HepG2 (cell line): ENCODE measurements at regions not wholly inside any gene's neighbourhood (a gene's known extent, or its start where the extent isn't known, plus 50 kb on each side); places are given as distances from the start of the nearest gene placed in this dataset.

ENCODE experiments used
- ATAC-seq: fragments of 200-7000 bp; cut with Tn5 transposase; 3 replicates; pipeline ENCODE4 v1.9.1; 2020; ENCODE audit warnings: mild to moderate bottlenecking, moderate library complexity
- BruUV-seq: library from RNA; stranded (reverse); fragments of 400-500 nt; replicated peaks from 2 replicates; lab custom pipeline; 2021; lab: Mats Ljungman, UMichigan
- CTCF ChIA-PET: fragments of 300-600 bp; formaldehyde crosslinking; extraction: SDS; loops from one replicate; lab custom pipeline; 2021; ENCODE audit warnings: low total read pairs, inconsistent platforms, low intra/inter-chr PET ratio; lab: Yijun Ruan, JAX
- POLR2A ChIA-PET: fragments of 350-600 bp; sonication (Branson Sonifier 250); formaldehyde crosslinking; loops from one replicate; lab custom pipeline; 2020; ENCODE audit warnings: antibody characterized with exemption, inconsistent platforms; lab: Yijun Ruan, JAX
- DNase-seq: peaks from one replicate; pipeline ENCODE4 v3.0.0-alpha.2; 2015; ENCODE audit warnings: low spot score
- FAIRE-seq: peaks from 3 replicates; lab custom pipeline; 2011; peaks lifted over from hg19 to GRCh38; lab: Jason Lieb, UNC
- H2AFZ ChIP-seq: one replicate; pipeline ENCODE4 v1.6.1; 2011; ENCODE audit warnings: low read length, inconsistent platforms
- H3K27ac ChIP-seq: fragments of 300-600 bp; 3 replicates; pipeline ENCODE4 v1.8.0; 2011; ENCODE audit warnings: mixed run types, mild to moderate bottlenecking, mixed read lengths, low read length, inconsistent platforms; ENCODE audit not compliant: insufficient read depth; ENCODE audit errors: extremely low read length
- H3K27me3 ChIP-seq, 2 experiments: fragments of 200-600 bp in 1 of 2; 2 replicates in 1 of 2; 3 replicates in 1 of 2; pipeline versions ENCODE4 v1.6.0 to v1.8.0; 2011; ENCODE audit warnings: low read length in 2 of 2, mild to moderate bottlenecking in 2 of 2, moderate library complexity in 2 of 2, inconsistent platforms in 1 of 2; ENCODE audit not compliant: insufficient read depth in 2 of 2, control insufficient read depth in 1 of 2
- H3K36me3 ChIP-seq, 2 experiments: fragments of 200-600 bp in 1 of 2; replicated peaks in 1 of 2; 2 replicates in 1 of 2; 3 replicates in 1 of 2; pipeline versions ENCODE4 v1.5.1 to v1.8.0; 2011; ENCODE audit warnings: low read length in 2 of 2, inconsistent platforms in 1 of 2; ENCODE audit not compliant: insufficient read depth in 2 of 2, control insufficient read depth in 1 of 2
- H3K4me1 ChIP-seq: 2 replicates; pipeline ENCODE4 v1.5.1; 2012; ENCODE audit warnings: low read length, inconsistent platforms; ENCODE audit not compliant: insufficient read depth
- H3K4me2 ChIP-seq: 2 replicates; pipeline ENCODE4 v1.6.0; 2011; ENCODE audit warnings: low read depth, low read length, inconsistent platforms
- H3K4me3 ChIP-seq, 3 experiments: fragments of 200-600 bp in 1 of 3; sonication (generic), shearing (Covaris generic) in 1 of 3; replicated peaks in 1 of 3; 2 replicates each; pipeline ENCODE4 v1.5.1; 2011 to 2016; ENCODE audit warnings: low read length in 3 of 3, inconsistent platforms in 2 of 3, low read depth in 2 of 3, mild to moderate bottlenecking in 2 of 3, control low read depth in 1 of 3, mixed read lengths in 1 of 3; ENCODE audit not compliant: insufficient read depth in 1 of 3
- H3K79me2 ChIP-seq: one replicate; pipeline ENCODE4 v1.6.1; 2011; ENCODE audit warnings: low read length, inconsistent platforms; ENCODE audit not compliant: insufficient read depth
- H3K9ac ChIP-seq: 2 replicates; pipeline ENCODE4 v1.6.0; 2011; ENCODE audit warnings: mild to moderate bottlenecking, low read depth, low read length, inconsistent platforms; ENCODE audit not compliant: insufficient read depth
- H3K9me3 ChIP-seq: 2 replicates; pipeline ENCODE4 v1.5.1; 2012; ENCODE audit warnings: mild to moderate bottlenecking, low read length
- H4K20me1 ChIP-seq: 2 replicates; pipeline ENCODE4 v1.6.0; 2011; ENCODE audit warnings: inconsistent platforms, mild to moderate bottlenecking, low read length, moderate library complexity; ENCODE audit not compliant: insufficient read depth
- EP300 ChIP-seq, 3 experiments: sonication (generic) in 1 of 3; formaldehyde crosslinking in 1 of 3; IDR thresholded peaks; 2 replicates each; pipeline versions ENCODE4 v1.5.1 to v1.6.1; 2011 to 2020; ENCODE audit warnings: low read depth in 2 of 3, low read length in 2 of 3, borderline replicate concordance in 1 of 3, improper control_type of control experiment in 1 of 3, mild to moderate bottlenecking in 1 of 3, missing genetic modification reagents in 1 of 3, moderate library complexity in 1 of 3
- FOSL1 ChIP-seq: sonication (generic); formaldehyde crosslinking; IDR thresholded peaks from 2 replicates; pipeline ENCODE4 v1.9.0; 2021; ENCODE audit warnings: missing genetic modification reagents, borderline replicate concordance
- FOXO1 ChIP-seq: sonication (generic); formaldehyde crosslinking; IDR thresholded peaks from 2 replicates; pipeline ENCODE4 v1.4.0; 2020; ENCODE audit warnings: missing genetic modification reagents
- LCORL ChIP-seq, 2 experiments: fragments of 450-650 bp in 1 of 2; sonication (generic) in 1 of 2; formaldehyde crosslinking in 1 of 2; IDR thresholded peaks; 2 replicates each; pipeline versions ENCODE4 v1.5.0 to v1.6.1; 2017 to 2020; ENCODE audit warnings: antibody characterized with exemption in 1 of 2, missing genetic modification reagents in 1 of 2
- MIXL1 ChIP-seq: IDR thresholded peaks from 2 replicates; pipeline ENCODE4 v1.6.1; 2016
- NFYB ChIP-seq: sonication (generic); formaldehyde crosslinking; IDR thresholded peaks from 2 replicates; pipeline ENCODE4 v1.4.0; 2020; ENCODE audit warnings: missing genetic modification reagents
- PAX8 ChIP-seq: sonication (generic); formaldehyde crosslinking; IDR thresholded peaks from 2 replicates; pipeline ENCODE4 v1.8.0; 2022; ENCODE audit warnings: mild to moderate bottlenecking, missing genetic modification reagents, borderline replicate concordance
- POLR2AphosphoS2 ChIP-seq: IDR thresholded peaks from 2 replicates; pipeline ENCODE4 v1.6.1; 2011; ENCODE audit warnings: low read depth, low read length, improper control_type of control experiment
- SNRNP70 ChIP-seq: fragments of 200-400 bp; formaldehyde crosslinking; IDR thresholded peaks from 2 replicates; pipeline ENCODE4 v1.6.1; 2017; ENCODE audit warnings: mild to moderate bottlenecking, low read depth, low read length, moderate library complexity
- ZNF124 ChIP-seq: sonication (generic); formaldehyde crosslinking; IDR thresholded peaks from 2 replicates; pipeline ENCODE4 v1.4.0; 2020; ENCODE audit warnings: missing genetic modification reagents
- ZNF75D ChIP-seq: sonication (generic); formaldehyde crosslinking; IDR thresholded peaks from 2 replicates; pipeline ENCODE4 v1.8.1; 2023; ENCODE audit warnings: missing genetic modification reagents, mild to moderate bottlenecking, borderline replicate concordance
- ZNF776 ChIP-seq: sonication (generic); formaldehyde crosslinking; IDR thresholded peaks from 2 replicates; pipeline ENCODE4 v1.4.0; 2020; ENCODE audit warnings: mild to moderate bottlenecking, missing genetic modification reagents
- ZNF788 ChIP-seq: sonication (generic); formaldehyde crosslinking; IDR thresholded peaks from 2 replicates; pipeline ENCODE4 v1.5.0; 2020; ENCODE audit warnings: mild to moderate bottlenecking, missing genetic modification reagents, borderline replicate concordance
- WGBS: methylation state at CpG from one replicate; pipeline ENCODE4 v1.1.6; 2017; ENCODE audit warnings: low lambda C conversion rate; 5-methylcytosine and 5-hydroxymethylcytosine counted together
- in situ Hi-C: cut with HindIII; loops from 2 replicates; pipeline ENCODE4 v1.10.0; 2017; ENCODE audit warnings: low pct_unique_long_range_greater_than_20kb; ENCODE audit not compliant: extremely low pct_ligation_motif_present
- intact Hi-C: fragments of 100-400 bp; cut with micrococcal nuclease; formaldehyde crosslinking; loops from one replicate; pipeline ENCODE4 v1.10.0; 2022; ENCODE audit not compliant: unreplicated experiment
- TF ChIP-seq, protein P1 (sequence below): sonication (generic); formaldehyde crosslinking; IDR thresholded peaks from 2 replicates; pipeline ENCODE4 v1.5.1; 2020; ENCODE audit warnings: missing genetic modification reagents, mild to moderate bottlenecking, borderline replicate concordance
- TF ChIP-seq, protein P2 (sequence below): sonication (generic); formaldehyde crosslinking; IDR thresholded peaks from 2 replicates; pipeline ENCODE4 v1.8.0; 2022; ENCODE audit warnings: missing genetic modification reagents, mild to moderate bottlenecking, moderate library complexity, borderline replicate concordance
- TF ChIP-seq, protein P3 (sequence below): sonication (generic); formaldehyde crosslinking; IDR thresholded peaks from 2 replicates; pipeline ENCODE4 v1.8.0; 2022; ENCODE audit warnings: missing genetic modification reagents, low read depth, mild to moderate bottlenecking, borderline replicate concordance
- TF ChIP-seq, protein P4 (sequence below): sonication (generic); formaldehyde crosslinking; IDR thresholded peaks from 2 replicates; pipeline ENCODE4 v1.5.0; 2020; ENCODE audit warnings: mild to moderate bottlenecking, low read depth, missing genetic modification reagents, borderline replicate concordance

DNA sequence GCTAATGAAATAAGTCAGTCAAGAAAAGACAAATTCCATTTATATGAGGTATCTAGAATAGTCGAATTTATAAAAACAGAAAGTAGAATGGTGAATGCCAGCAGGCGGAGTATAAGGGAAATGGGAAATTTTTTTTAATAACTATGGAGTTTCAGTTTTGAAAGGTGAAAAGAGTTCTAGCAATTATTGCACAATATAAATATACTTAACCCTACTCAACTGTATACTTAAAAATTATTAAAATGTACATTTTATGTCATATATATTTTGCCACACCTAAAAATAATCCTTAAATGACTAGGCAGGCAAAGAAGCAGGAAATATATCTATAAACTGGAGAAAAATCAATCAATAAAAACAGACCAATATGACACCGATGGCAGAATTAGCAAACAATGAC is 196.5 kb upstream of the UBASH3B start:
- H3K9ac ChIP-seq: no peak overlapping the region
- H3K27me3 ChIP-seq: no peaks in the 10 kb centered on the region; a peak in 1 of 5 replicates
- intact Hi-C loops (no loop called here), in situ Hi-C loops (no loop called here)
- no peak overlapping the region for H3K27ac ChIP-seq
- H3K36me3 ChIP-seq: no peaks in the 10 kb centered on the region
- no peak for FAIRE-seq
- no peak overlapping the region for H2AFZ ChIP-seq
- no peaks in the 10 kb centered on the region; the same call in 1 of the 2 replicates for H3K9me3 ChIP-seq
- ChIA-PET POLR2A (no interaction called here), CTCF (no interaction called here)
- DNase-seq: no peak
- ATAC-seq: no peak
- H3K4me1 ChIP-seq: no peaks in the 10 kb centered on the region
- H3K4me2 ChIP-seq: no peak overlapping the region
- TF ChIP-seq ZNF124 (CRISPR knock-in tag) (no peak), FOXO1 (CRISPR knock-in tag) (no peak), ZNF776 (no peak), MIXL1 (no peak), ZNF788 (no peak), NFYB (CRISPR knock-in tag) (no peak), POLR2AphosphoS2 (no peak), LCORL (IDR thresholded peaks at IDR 0.05) (no peak), LCORL (CRISPR knock-in tag; IDR thresholded peaks at IDR 0.05) (no peak), FOSL1 (no peak), PAX8 (CRISPR knock-in tag) (no peak), SNRNP70 (no peak), EP300 (IDR thresholded peaks at IDR 0.05; ENCODE audit: low read depth in 2 of 2, low read length in 2 of 2) (no peak), EP300 (CRISPR knock-in tag; IDR thresholded peaks at IDR 0.05; ENCODE audit: borderline replicate concordance) (no peak), ZNF75D (CRISPR knock-in tag) (no peak)
- TF ChIP-seq, protein P1, sequence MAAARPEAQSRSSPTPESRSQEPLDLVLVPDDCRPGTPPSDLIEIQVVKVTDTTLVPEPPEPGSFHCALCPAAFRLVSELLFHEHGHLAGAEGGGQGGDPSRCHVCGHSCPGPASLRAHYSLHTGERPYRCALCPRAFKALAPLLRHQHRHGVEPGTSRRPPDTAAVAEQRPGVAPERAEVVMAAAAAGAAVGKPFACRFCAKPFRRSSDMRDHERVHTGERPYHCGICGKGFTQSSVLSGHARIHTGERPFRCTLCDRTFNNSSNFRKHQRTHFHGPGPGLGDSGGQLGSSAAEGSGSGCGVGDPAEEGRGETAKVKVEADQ (CRISPR knock-in tag): no peak
- TF ChIP-seq, protein P2, sequence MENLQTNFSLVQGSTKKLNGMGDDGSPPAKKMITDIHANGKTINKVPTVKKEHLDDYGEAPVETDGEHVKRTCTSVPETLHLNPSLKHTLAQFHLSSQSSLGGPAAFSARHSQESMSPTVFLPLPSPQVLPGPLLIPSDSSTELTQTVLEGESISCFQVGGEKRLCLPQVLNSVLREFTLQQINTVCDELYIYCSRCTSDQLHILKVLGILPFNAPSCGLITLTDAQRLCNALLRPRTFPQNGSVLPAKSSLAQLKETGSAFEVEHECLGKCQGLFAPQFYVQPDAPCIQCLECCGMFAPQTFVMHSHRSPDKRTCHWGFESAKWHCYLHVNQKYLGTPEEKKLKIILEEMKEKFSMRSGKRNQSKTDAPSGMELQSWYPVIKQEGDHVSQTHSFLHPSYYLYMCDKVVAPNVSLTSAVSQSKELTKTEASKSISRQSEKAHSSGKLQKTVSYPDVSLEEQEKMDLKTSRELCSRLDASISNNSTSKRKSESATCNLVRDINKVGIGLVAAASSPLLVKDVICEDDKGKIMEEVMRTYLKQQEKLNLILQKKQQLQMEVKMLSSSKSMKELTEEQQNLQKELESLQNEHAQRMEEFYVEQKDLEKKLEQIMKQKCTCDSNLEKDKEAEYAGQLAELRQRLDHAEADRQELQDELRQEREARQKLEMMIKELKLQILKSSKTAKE (CRISPR knock-in tag): no peak
- TF ChIP-seq, protein P3, sequence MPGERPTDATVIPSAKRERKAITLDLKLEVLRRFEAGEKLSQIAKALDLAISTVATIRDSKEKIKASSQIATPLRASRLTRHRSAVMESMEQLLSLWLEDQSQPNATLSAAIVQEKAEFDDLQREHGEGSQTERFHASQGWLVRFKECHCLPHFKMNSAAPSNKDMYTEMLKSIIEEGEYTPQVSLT (CRISPR knock-in tag): no peak
- TF ChIP-seq, protein P4, sequence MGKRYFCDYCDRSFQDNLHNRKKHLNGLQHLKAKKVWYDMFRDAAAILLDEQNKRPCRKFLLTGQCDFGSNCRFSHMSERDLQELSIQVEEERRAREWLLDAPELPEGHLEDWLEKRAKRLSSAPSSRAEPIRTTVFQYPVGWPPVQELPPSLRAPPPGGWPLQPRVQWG (CRISPR knock-in tag): no peak
- TF ChIP-seq, all 625 proteins: peak for 0
- no TSS peak for BruUV-seq
- Histone ChIP-seq H4K20me1 (no peaks in the 10 kb centered on the region), H3K79me2 (no peaks in the 10 kb centered on the region), H3K4me3 (no peak overlapping the region)
- WGBS: 58% methylated on average over 3 of the region's 3 CpGs
